ENCODE measurements at regions not wholly inside any gene's neighbourhood (a gene's known extent, or its start where the extent isn't known, plus 50 kb on each side); places are given as distances from the start of the nearest gene placed in this dataset.

DNA sequence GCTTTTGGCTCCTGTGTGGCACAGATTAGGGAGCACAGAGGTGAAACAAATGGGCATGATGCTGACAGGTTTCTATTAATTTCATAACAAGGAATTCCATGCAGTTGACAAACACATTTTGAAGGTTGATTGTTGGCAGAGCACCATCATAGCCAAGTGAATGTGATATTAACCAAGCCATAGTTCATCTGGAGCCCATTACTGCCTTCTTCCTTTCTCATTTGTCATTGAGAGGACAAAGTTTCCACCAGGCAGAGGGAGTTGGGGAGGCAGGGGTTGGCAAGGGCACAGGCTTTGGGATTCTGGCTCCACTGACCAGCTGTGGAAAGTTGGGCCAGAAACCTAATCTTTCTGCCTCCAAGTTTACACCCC lies 325.2 kb downstream of the MFSD1 start:
- Histone ChIP-seq H3K27ac (no peak overlapping the region), H3K4me2 (ENCODE audit: low read length) (no peak overlapping the region)
- no peak for TF ChIP-seq CTCF (IDR thresholded peaks at IDR 0.05)

GRCh38 chr3:159128628-159129027 lies 326.8 kb downstream of the MFSD1 start:
- TF ChIP-seq CTCF (IDR thresholded peaks at IDR 0.05), result no peak
- Histone ChIP-seq H2AFZ (no peak overlapping the region), H3K9ac (no peak overlapping the region), H3K4me1 (no peaks in the 10 kb centered on the region), H3K79me2 (no peaks in the 10 kb centered on the region), H3K27me3 (ENCODE audit: control insufficient read depth, insufficient read depth, low read length) (no peaks in the 10 kb centered on the region), H3K27ac (no peak overlapping the region), H3K4me3 (ENCODE audit: low read depth, low read length) (no peak overlapping the region), H3K9me3 (ENCODE audit: control insufficient read depth, low read length) (no peaks in the 10 kb centered on the region), H3K36me3 (ENCODE audit: control insufficient read depth, insufficient read depth, low read length) (no peaks in the 10 kb centered on the region), H3K4me2 (ENCODE audit: low read length) (no peak overlapping the region)

More for the DNA sequence above, 325.2 kb downstream of the MFSD1 start:
- Histone ChIP-seq H3K4me3 (ENCODE audit: low read depth, low read length) (no peak overlapping the region), H3K79me2 (no peaks in the 10 kb centered on the region), H3K4me1 (no peaks in the 10 kb centered on the region), H2AFZ (no peak overlapping the region), H3K9ac (no peak overlapping the region), H3K27me3 (ENCODE audit: control insufficient read depth, insufficient read depth, low read length) (no peaks in the 10 kb centered on the region), H3K36me3 (ENCODE audit: control insufficient read depth, insufficient read depth, low read length) (no peaks in the 10 kb centered on the region), H3K9me3 (ENCODE audit: control insufficient read depth, low read length) (no peaks in the 10 kb centered on the region)

- TF ChIP-seq CTCF (IDR thresholded peaks at IDR 0.05), result no peak
- no peak overlapping the region for H3K9ac ChIP-seq
- H2AFZ ChIP-seq, result no peak overlapping the region
- H3K27me3 ChIP-seq (ENCODE audit: control insufficient read depth, insufficient read depth, low read length), result no peaks in the 10 kb centered on the region
- H3K4me3 ChIP-seq (ENCODE audit: low read depth, low read length), result no peak overlapping the region
- H3K27ac ChIP-seq, result no peak overlapping the region
- H3K79me2 ChIP-seq, result no peaks in the 10 kb centered on the region
- no peaks in the 10 kb centered on the region for H3K36me3 ChIP-seq (ENCODE audit: control insufficient read depth, insufficient read depth, low read length)
- H3K4me1 ChIP-seq, result no peaks in the 10 kb centered on the region
- H3K9me3 ChIP-seq (ENCODE audit: control insufficient read depth, low read length), result no peaks in the 10 kb centered on the region
- no peak overlapping the region for H3K4me2 ChIP-seq (ENCODE audit: low read length)
Observed at GRCh38 chr3:159130108-159130507, 328.3 kb downstream of the MFSD1 start.

DNA sequence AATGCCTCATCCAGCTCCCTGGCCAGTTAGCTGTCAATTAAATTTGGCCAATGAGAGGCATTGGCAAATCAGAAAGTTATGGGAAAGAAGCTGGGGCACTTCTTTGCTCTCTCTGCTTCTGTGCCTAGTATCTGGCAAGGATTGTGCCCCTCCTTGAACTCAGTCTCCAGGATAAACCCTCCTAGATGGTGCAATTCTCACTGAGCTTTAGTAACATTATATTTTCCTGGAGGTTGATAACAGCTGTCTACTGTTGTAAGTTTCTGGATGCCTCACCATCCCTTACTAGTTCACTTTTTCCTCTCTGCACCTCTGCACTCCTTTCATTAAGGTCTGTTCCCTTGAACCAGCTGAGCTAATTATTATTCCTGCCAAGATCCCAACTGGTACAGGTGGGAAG lies 329.5 kb downstream of the MFSD1 start:
- no peak overlapping the region for H3K4me3 ChIP-seq (ENCODE audit: low read depth, low read length)
- H3K4me1 ChIP-seq, result no peaks in the 10 kb centered on the region
- no peaks in the 10 kb centered on the region for H3K9me3 ChIP-seq (ENCODE audit: control insufficient read depth, low read length)
- H3K4me2 ChIP-seq (ENCODE audit: low read length), result no peak overlapping the region
- H3K27ac ChIP-seq, result no peak overlapping the region
- H2AFZ ChIP-seq, result no peak overlapping the region
- no peak for TF ChIP-seq CTCF (IDR thresholded peaks at IDR 0.05)
- H3K36me3 ChIP-seq (ENCODE audit: control insufficient read depth, insufficient read depth, low read length), result no peaks in the 10 kb centered on the region
- H3K79me2 ChIP-seq, result no peaks in the 10 kb centered on the region
- H3K27me3 ChIP-seq (ENCODE audit: control insufficient read depth, insufficient read depth, low read length), result no peaks in the 10 kb centered on the region
- no peak overlapping the region for H3K9ac ChIP-seq

DNA sequence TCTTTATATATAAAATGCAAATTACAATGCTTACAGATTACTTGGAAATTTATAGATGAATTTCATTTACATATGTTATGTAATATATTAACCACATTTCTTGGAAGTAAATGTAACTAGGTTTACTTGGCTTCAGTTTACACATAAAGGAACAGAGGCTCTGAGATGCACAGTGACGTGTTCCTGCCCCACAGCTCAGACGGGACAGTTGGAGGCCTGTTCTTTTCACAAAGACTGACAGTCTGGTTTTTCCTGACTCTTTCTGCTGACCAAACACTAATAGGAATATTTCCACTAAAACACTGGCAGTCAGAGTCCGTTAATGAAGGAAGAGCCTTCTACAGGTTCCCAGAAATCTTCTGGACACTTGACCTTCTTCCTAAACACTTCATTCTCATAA lies 336.1 kb downstream of the MFSD1 start:
- Histone ChIP-seq H3K4me2 (ENCODE audit: low read length) (no peak overlapping the region), H3K79me2 (no peaks in the 10 kb centered on the region), H3K27me3 (ENCODE audit: control insufficient read depth, insufficient read depth, low read length) (no peaks in the 10 kb centered on the region), H3K36me3 (ENCODE audit: control insufficient read depth, insufficient read depth, low read length) (no peaks in the 10 kb centered on the region), H2AFZ (no peak overlapping the region), H3K4me1 (no peaks in the 10 kb centered on the region), H3K9me3 (ENCODE audit: control insufficient read depth, low read length) (no peaks in the 10 kb centered on the region), H3K4me3 (ENCODE audit: low read depth, low read length) (no peak overlapping the region), H3K27ac (no peak overlapping the region), H3K9ac (no peak overlapping the region)
- no peak for TF ChIP-seq CTCF (IDR thresholded peaks at IDR 0.05)

Measured in parathyroid adenoma (tissue), 2 donors.